A549 (cell line): ENCODE measurements at regions not wholly inside any gene's neighbourhood (a gene's known extent, or its start where the extent isn't known, plus 50 kb on each side); places are given as distances from the start of the nearest gene placed in this dataset.

Experiments
- ATAC-seq, 2 experiments: fragments of 200-7000 bp in 1 of 2; fragments of >200 bp in 1 of 2; cut with Nextera tagmentation in 1 of 2; cut with Tn5 transposase in 1 of 2; 3 replicates each; pipeline versions ENCODE4 v1.8.0 to v1.9.1; 2018 to 2020; ENCODE audit warnings: mild to moderate bottlenecking in 1 of 2, moderate library complexity in 1 of 2
- CTCF ChIA-PET: fragments of 300-600 bp; sonication (Branson Sonifier 250); formaldehyde crosslinking; extraction: SDS; loops from one replicate; lab custom pipeline; 2021; ENCODE audit warnings: antibody characterized with exemption, inconsistent platforms; lab: Yijun Ruan, JAX
- POLR2A ChIA-PET: fragments of 350-600 bp; formaldehyde crosslinking; extraction: SDS; loops from one replicate; lab custom pipeline; 2021; ENCODE audit warnings: antibody characterized with exemption, inconsistent platforms; lab: Yijun Ruan, JAX
- DNase-seq, 2 experiments: peaks; one replicate each; pipeline versions ENCODE4 v3.0.0 to v3.0.0-alpha.2; 2011 to 2016; ENCODE audit warnings: low read depth in 1 of 2, low spot score in 1 of 2
- FAIRE-seq: peaks from 2 replicates; lab custom pipeline; 2011; peaks lifted over from hg19 to GRCh38; lab: Jason Lieb, UNC
- H3K27ac ChIP-seq, 2 experiments: fragments of >200 bp; sonication (Bioruptor Twin); formaldehyde crosslinking; 3 replicates each; pipeline ENCODE4 v1.5.1; 2016 to 2017
- H3K4me1 ChIP-seq: fragments of >200 bp; sonication (Bioruptor Twin); formaldehyde crosslinking; 3 replicates; pipeline ENCODE4 v1.6.1; 2016
- H3K4me2 ChIP-seq: fragments of >200 bp; sonication (Bioruptor Twin); formaldehyde crosslinking; 3 replicates; pipeline ENCODE4 v1.6.1; 2016
- H3K4me3 ChIP-seq: fragments of >200 bp; sonication (Bioruptor Twin); formaldehyde crosslinking; 3 replicates; pipeline ENCODE4 v1.5.1; 2016
- H3K9me3 ChIP-seq: fragments of >200 bp; sonication (Bioruptor Twin); formaldehyde crosslinking; 3 replicates; pipeline ENCODE4 v1.6.1; 2016
- CBX2 ChIP-seq: fragments of 200-600 bp; sonication (generic); IDR thresholded peaks from 2 replicates; pipeline ENCODE4 v1.6.1; 2016; ENCODE audit warnings: low read depth, mild to moderate bottlenecking, borderline replicate concordance
- CHD2 ChIP-seq: fragments of 150-350 bp; IDR thresholded peaks from 2 replicates; pipeline ENCODE4 v1.6.1; 2014; ENCODE audit warnings: low read length; ENCODE audit not compliant: partially characterized antibody
- EP300 ChIP-seq, 2 experiments: fragments of >200 bp; sonication (Bioruptor Twin); formaldehyde crosslinking; IDR thresholded peaks; 2 replicates in 1 of 2; 3 replicates in 1 of 2; pipeline ENCODE4 v1.6.1; 2016 to 2017
- FOSB ChIP-seq: fragments of 250-450 bp; sonication (Bioruptor Pico); IDR thresholded peaks from 2 replicates; pipeline ENCODE4 v1.5.0; 2020; ENCODE audit warnings: mild to moderate bottlenecking, moderate library complexity
- FOXS1 ChIP-seq: fragments of 250-450 bp; sonication (Bioruptor Pico); IDR thresholded peaks from 2 replicates; pipeline ENCODE4 v1.5.0; 2020; ENCODE audit warnings: mild to moderate bottlenecking, moderate library complexity
- GATA3 ChIP-seq: IDR thresholded peaks from 2 replicates; pipeline ENCODE4 v1.6.1; 2012; ENCODE audit warnings: borderline replicate concordance
- HDAC2 ChIP-seq: fragments of 200-600 bp; sonication (generic); IDR thresholded peaks from 2 replicates; pipeline ENCODE4 v1.6.1; 2016
- HOXA7 ChIP-seq: fragments of 250-450 bp; sonication (Bioruptor Pico); IDR thresholded peaks from 2 replicates; pipeline ENCODE4 v1.5.0; 2020; ENCODE audit warnings: mild to moderate bottlenecking, moderate library complexity
- HOXB13 ChIP-seq: fragments of 250-450 bp; sonication (Bioruptor Pico); IDR thresholded peaks from 2 replicates; pipeline ENCODE4 v1.5.0; 2020; ENCODE audit warnings: low read depth, mild to moderate bottlenecking, moderate library complexity
- JUNB ChIP-seq: fragments of >200 bp; sonication (Bioruptor Twin); formaldehyde crosslinking; IDR thresholded peaks from 2 replicates; pipeline ENCODE4 v1.6.1; 2016
- KDM1A ChIP-seq: fragments of 200-600 bp; sonication (generic); IDR thresholded peaks from 2 replicates; pipeline ENCODE4 v1.6.1; 2016; ENCODE audit warnings: low read depth, mild to moderate bottlenecking
- NR3C1 ChIP-seq: fragments of >200 bp; sonication (Bioruptor Twin); formaldehyde crosslinking; IDR thresholded peaks from 3 replicates; pipeline ENCODE4 v1.6.1; 2017
- PHF8 ChIP-seq: fragments of 200-600 bp; sonication (generic); IDR thresholded peaks from 2 replicates; pipeline ENCODE4 v1.6.1; 2016; ENCODE audit warnings: low read depth, mild to moderate bottlenecking, antibody characterized with exemption, moderate library complexity, borderline replicate concordance
- RFX5 ChIP-seq: fragments of 450-650 bp; IDR thresholded peaks from 2 replicates; pipeline ENCODE4 v1.7.1; 2014; ENCODE audit warnings: antibody characterized with exemption, mild to moderate bottlenecking, moderate library complexity
- RNF2 ChIP-seq: fragments of 200-600 bp; sonication (generic); IDR thresholded peaks from 2 replicates; pipeline ENCODE4 v1.6.1; 2016; ENCODE audit warnings: low read depth, mild to moderate bottlenecking, antibody characterized with exemption, moderate library complexity, borderline replicate concordance
- TP53 ChIP-seq: fragments of 250-450 bp; sonication (Bioruptor Pico); IDR thresholded peaks from 2 replicates; pipeline ENCODE4 v1.5.0; 2021; ENCODE audit warnings: mild to moderate bottlenecking, moderate library complexity
- ZSCAN20 ChIP-seq: fragments of 250-450 bp; sonication (Bioruptor Pico); IDR thresholded peaks from 2 replicates; pipeline ENCODE4 v1.8.0; 2022; ENCODE audit warnings: mild to moderate bottlenecking, moderate library complexity
- WGBS: methylation state at CpG from one replicate; pipeline ENCODE4 v1.1.6; 2017; ENCODE audit errors: missing lambda C conversion rate; 5-methylcytosine and 5-hydroxymethylcytosine counted together
- TF ChIP-seq, protein P1 (sequence below): fragments of >200 bp; sonication (Bioruptor Twin); formaldehyde crosslinking; IDR thresholded peaks from 3 replicates; pipeline ENCODE4 v1.6.1; 2016
- TF ChIP-seq, protein P2 (sequence below): IDR thresholded peaks from 2 replicates; pipeline ENCODE4 v1.6.1; 2012
- TF ChIP-seq, protein P3 (sequence below): fragments of 250-450 bp; sonication (Bioruptor Pico); IDR thresholded peaks from 2 replicates; pipeline ENCODE4 v1.5.0; 2020; ENCODE audit warnings: low read depth, mild to moderate bottlenecking, moderate library complexity
- TF ChIP-seq, protein P4 (sequence below): IDR thresholded peaks from 2 replicates; pipeline ENCODE4 v1.6.1; 2012

DNA sequence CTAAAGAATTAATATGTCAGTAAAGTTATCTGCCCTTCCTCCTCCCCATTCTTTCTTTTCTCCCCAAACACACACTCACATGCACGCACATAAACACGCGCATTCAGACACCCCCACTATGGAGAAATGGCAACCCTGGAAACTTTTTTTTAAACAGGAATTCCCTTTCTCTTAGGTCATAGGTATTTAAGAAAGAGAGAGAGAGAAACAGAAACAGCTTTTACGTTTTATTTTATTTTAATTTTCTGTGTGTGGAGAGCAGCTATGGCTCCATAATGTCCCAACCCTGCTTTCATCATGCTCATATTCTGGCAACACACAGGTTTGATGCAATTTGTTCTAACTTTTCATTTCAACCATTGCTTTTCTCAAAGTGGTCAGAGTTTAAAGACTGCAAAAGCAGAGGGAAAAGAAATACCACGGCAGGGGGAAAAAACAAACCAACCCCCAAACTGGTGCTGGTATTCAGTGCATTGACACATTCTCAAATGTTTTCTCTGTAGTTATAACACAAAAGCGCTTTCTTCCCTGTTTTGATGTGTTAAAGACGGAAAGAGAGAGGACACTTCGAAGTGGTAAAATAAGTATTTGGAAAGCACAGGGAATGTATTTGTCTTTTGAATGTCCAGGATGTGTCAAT is 126.0 kb upstream of the TMEM161B start:
- Histone ChIP-seq H3K4me3 (no peak overlapping the region), H3K9me3 (no peaks in the 10 kb centered on the region), H3K27ac (no peak overlapping the region), H3K4me1 (no peaks in the 10 kb centered on the region)
- POLR2A ChIA-PET = no interaction called here
- no peak for TF ChIP-seq RFX5
- TF ChIP-seq, protein P1, sequence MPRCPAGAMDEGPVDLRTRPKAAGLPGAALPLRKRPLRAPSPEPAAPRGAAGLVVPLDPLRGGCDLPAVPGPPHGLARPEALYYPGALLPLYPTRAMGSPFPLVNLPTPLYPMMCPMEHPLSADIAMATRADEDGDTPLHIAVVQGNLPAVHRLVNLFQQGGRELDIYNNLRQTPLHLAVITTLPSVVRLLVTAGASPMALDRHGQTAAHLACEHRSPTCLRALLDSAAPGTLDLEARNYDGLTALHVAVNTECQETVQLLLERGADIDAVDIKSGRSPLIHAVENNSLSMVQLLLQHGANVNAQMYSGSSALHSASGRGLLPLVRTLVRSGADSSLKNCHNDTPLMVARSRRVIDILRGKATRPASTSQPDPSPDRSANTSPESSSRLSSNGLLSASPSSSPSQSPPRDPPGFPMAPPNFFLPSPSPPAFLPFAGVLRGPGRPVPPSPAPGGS = no peak
- TF ChIP-seq HDAC2 = no peak
- TF ChIP-seq FOXS1 = no peak
- TF ChIP-seq PHF8 = no peak
- TF ChIP-seq RNF2 = no peak
- TF ChIP-seq HOXB13 (CRISPR knock-in tag) = no peak
- TF ChIP-seq, all 56 proteins: peak for 0
- CTCF ChIA-PET = interaction anchor here (0.5 kb wide), 1 partner anchor 70 kb away, joined by 3 read pairs; no protein-coding TSS in a partner anchor
- 66% methylated on average over 8 of the region's 8 CpGs for WGBS
- DNase-seq (no peak), FAIRE-seq (no peak), ATAC-seq (no peak)
- no peak overlapping the region for H3K4me2 ChIP-seq

DNA sequence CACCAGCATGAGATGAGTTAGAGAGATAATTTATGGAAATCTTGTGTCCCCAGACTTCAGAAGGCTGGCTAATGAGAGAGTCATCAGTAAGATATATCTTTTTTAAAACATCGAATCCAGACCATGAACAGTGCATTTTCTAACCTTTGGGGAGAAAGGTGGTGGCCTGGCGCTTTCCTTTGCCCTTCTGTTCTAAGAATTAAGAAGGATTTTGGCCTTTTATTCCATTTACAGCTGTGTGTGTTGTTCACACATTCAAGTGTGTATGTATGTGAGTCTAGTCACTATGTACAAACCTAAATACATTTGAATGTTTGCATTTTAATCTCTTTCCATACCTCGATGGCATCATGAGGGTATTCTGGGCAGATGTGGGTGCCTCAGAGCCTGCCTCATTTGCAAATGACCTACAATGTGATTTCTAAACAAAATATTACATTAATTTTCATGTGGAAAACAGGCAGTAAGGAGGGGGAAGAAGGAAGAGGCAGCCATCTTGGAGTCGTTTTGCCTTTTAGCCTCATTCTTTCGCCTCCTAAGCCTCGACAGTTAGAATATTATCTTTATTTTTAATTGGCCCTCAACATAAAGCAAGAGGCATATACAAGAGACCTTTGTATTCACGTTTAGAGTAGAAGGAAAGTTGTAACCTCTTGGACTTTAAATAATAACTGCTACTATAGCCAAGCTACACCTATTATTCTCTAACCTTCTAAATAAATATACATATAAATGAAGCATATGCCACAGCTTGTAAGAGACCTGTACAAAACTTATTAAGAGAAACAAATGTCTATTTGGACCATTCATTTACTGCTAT is 125.3 kb upstream of the TMEM161B start:
- CTCF ChIA-PET = interaction anchor here (0.5 kb wide), 1 partner anchor 70 kb away, joined by 3 read pairs; no protein-coding TSS in a partner anchor
- ATAC-seq = no peak

DNA sequence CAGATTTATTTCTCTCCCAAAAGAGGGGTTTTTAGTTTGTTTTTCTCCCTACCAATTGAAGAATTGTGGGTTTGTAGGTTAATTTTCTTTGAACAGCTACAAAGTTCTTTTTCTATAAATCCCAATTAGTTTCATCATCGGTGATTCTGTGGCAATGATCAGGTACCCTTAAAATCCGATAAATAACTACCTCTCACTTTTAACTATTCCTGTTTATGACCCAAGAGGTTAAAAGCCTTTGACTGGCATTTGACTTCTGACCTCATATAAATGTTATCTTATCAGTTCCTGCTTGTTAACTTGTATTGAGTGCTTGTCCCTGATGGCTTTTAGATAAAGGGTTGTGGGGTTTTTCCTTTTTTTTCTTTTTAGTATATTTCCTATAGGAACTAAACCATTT is 124.4 kb upstream of the TMEM161B start:
- ATAC-seq = no peak

More for the DNA sequence above, 125.3 kb upstream of the TMEM161B start:
- Histone ChIP-seq H3K9me3 (no peaks in the 10 kb centered on the region), H3K27ac (no peak overlapping the region), H3K4me1 (no peaks in the 10 kb centered on the region)
- POLR2A ChIA-PET = no interaction called here
- WGBS = 43% methylated on average over 7 of the region's 7 CpGs
- FAIRE-seq (no peak), DNase-seq (no peak)
- no peak for TF ChIP-seq GATA3
- TF ChIP-seq, protein P2, sequence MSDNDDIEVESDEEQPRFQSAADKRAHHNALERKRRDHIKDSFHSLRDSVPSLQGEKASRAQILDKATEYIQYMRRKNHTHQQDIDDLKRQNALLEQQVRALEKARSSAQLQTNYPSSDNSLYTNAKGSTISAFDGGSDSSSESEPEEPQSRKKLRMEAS = no peak
- TF ChIP-seq JUNB = no peak
- no peak for TF ChIP-seq FOSB
- TF ChIP-seq, protein P3, sequence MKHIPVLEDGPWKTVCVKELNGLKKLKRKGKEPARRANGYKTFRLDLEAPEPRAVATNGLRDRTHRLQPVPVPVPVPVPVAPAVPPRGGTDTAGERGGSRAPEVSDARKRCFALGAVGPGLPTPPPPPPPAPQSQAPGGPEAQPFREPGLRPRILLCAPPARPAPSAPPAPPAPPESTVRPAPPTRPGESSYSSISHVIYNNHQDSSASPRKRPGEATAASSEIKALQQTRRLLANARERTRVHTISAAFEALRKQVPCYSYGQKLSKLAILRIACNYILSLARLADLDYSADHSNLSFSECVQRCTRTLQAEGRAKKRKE (CRISPR knock-in tag) = no peak
- TF ChIP-seq NR3C1 = no peak
- no peak for TF ChIP-seq FOXS1
- no peak for TF ChIP-seq CBX2
- TF ChIP-seq, all 56 proteins: peak for 0
- no peak overlapping the region for H3K4me3 ChIP-seq
- no peak overlapping the region for H3K4me2 ChIP-seq

More for the DNA sequence above, 124.4 kb upstream of the TMEM161B start:
- no peak for FAIRE-seq
- H3K27ac ChIP-seq = no peak overlapping the region
- no peaks in the 10 kb centered on the region for H3K4me1 ChIP-seq
- H3K4me3 ChIP-seq = no peak overlapping the region
- CTCF ChIA-PET = no interaction called here
- DNase-seq = no peak
- no peaks in the 10 kb centered on the region for H3K9me3 ChIP-seq
- TF ChIP-seq, protein P3 (CRISPR knock-in tag) = no peak
- TF ChIP-seq CHD2 = no peak
- TF ChIP-seq TP53 = no peak
- no peak for TF ChIP-seq KDM1A
- TF ChIP-seq EP300 (IDR thresholded peaks at IDR 0.05) = no peak
- no peak for TF ChIP-seq RNF2
- TF ChIP-seq, protein P2 = no peak
- TF ChIP-seq ZSCAN20 = no peak
- TF ChIP-seq, protein P4, sequence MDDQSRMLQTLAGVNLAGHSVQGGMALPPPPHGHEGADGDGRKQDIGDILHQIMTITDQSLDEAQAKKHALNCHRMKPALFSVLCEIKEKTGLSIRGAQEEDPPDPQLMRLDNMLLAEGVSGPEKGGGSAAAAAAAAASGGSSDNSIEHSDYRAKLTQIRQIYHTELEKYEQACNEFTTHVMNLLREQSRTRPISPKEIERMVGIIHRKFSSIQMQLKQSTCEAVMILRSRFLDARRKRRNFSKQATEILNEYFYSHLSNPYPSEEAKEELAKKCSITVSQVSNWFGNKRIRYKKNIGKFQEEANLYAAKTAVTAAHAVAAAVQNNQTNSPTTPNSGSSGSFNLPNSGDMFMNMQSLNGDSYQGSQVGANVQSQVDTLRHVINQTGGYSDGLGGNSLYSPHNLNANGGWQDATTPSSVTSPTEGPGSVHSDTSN = no peak
- no peak for TF ChIP-seq HOXA7 (CRISPR knock-in tag)
- TF ChIP-seq, all 56 proteins: peak for 0
- WGBS = 32% methylated on average over 2 of the region's 2 CpGs
- POLR2A ChIA-PET = no interaction called here
- no peak overlapping the region for H3K4me2 ChIP-seq
